ENCODE measurements at regions not wholly inside any gene's neighbourhood (a gene's known extent, or its start where the extent isn't known, plus 50 kb on each side); places are given as distances from the start of the nearest gene placed in this dataset.

DNA sequence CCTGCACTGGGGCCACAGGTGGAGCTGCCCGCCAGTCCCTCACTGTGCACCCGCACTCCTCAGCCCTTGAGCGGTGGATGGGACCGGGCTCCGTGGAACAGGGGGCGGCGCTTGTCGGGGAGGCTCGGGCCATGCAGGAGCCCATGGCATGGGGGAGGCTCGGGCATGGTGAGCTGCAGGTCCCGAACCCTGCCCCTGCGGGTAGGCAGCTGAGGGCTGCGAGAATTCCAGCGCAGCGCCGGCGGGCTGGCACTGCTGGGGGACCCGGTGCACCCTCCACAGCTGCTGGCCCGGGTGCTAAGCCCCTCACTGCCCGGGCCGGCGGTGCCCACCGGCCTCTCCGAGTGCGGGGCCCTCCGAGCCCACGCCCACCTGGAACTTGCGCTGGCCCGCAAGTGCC, 877.5 kb upstream of the PCDH9 start:
- no peak for DNase-seq

- DNase-seq = no peak
These were observed 869.5 kb upstream of the PCDH9 start for GRCh38 chr13:68099631-68100030.

- no peak for DNase-seq
These were observed 850.9 kb upstream of the PCDH9 start for GRCh38 chr13:68081061-68081460.

DNA sequence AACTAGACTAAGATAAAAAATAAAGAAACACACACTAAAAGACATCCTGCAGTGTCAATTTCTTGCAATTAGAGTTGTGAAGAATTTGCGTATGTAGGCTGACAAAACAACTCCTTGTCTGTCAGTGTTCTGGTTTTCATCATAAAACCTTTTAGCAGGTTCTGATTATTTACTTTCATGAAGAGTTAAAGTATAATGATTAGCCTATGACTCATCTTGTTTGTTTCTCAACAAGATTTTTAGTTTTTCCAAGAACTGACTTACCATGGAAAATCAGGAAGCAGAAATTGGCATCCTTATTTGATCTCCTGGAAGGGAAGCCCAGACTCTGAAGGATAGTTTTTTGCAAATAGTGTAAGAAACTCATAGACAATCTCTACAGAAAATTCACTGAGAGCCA, 848.7 kb upstream of the PCDH9 start:
- DNase-seq = no peak

GRCh38 chr13:68078469-68078868, 848.3 kb upstream of the PCDH9 start:
- no peak for DNase-seq

GRCh38 chr13:68076046-68076445, 845.9 kb upstream of the PCDH9 start:
- no peak for DNase-seq

DNA sequence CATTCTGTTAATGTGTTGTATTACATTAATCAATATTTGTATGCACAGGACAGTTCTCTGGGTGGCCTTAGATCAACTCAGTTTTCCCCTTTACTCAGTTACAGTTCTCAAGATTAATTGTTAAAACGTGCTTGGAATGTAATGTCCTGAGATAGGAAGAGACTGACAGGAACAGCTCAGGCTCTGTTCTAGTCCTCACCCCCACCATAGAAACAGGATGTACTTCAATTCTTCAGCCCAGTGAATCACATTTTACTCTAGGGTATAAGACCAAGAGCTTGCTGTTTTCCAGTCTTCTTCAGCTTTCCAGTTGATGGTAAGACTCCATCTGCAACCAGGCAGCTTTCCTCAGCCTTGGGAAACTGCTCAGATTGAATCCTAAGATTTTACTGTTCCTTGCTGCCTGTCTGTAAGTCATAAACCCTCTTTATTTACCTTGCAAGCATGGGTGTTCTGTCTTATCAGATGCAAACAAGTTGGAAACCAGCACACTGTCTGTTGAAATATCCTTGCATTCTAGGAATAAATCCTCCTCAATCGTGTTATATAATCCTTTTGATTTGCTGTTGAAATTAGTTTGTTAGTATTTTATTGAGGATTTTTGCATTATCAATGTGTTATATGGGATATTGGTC, 836.9 kb upstream of the PCDH9 start:
- DNase-seq = no peak

DNA sequence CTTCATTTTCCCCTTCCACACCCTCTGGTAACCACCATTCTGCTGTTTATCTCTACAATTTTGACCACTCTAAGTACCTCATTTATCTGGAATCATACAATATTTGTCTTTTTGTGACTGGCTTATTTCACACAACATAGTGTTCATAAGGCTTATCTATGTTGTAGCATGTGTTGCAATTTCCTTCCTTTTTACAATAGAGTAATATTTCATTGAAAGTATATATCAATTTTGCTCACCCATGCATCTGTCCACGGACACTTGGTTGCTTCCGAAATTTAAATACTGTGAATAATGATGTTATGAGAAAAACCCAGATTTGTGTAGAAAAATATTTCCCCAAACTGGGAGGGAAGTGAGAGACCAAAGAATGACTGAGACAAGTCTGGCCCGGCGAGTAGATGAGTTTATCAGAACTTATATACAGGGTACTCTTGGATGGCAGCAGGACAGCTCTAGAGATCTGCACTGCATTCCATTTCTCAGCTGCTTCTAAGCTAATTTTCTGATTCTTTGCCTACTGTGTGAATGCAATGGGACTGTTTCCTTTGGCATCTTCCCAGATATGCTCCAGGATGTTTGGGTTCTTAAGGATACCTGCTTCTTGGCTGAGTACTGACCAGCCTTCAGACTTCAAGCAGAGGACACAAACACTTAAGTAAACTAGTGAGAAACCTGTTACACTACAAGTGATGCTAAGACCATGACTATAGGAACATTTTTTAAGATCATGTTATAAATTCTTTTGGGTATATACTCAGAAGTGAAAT, 834.0 kb upstream of the PCDH9 start:
- no peak for DNase-seq

GRCh38 chr13:68063181-68063580, 833.0 kb upstream of the PCDH9 start:
- no peak for DNase-seq

DNA sequence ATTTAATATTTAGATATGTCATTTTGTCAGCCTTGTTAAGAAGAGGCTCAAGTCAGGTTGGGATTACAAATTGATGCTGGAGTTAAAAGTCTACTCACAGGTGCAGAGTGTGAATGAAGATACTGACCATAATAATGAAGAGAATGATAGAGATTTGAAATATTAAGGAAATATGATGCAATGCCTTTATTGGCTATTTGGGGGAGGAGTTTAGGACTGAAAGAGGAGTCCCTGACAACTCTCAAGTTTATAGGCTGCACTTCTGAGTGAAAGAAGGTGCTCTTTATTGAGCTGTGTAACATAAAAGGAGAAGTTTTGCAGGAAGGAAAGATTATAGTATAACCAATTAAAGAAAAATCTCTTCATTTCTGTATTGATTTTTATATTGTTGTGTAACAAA, 827.7 kb upstream of the PCDH9 start:
- DNase-seq = no peak

- no peak for DNase-seq
These were observed 826.9 kb upstream of the PCDH9 start for GRCh38 chr13:68056816-68057710.

- no peak for DNase-seq
These were observed 821.8 kb upstream of the PCDH9 start for GRCh38 chr13:68051910-68052309.

DNA sequence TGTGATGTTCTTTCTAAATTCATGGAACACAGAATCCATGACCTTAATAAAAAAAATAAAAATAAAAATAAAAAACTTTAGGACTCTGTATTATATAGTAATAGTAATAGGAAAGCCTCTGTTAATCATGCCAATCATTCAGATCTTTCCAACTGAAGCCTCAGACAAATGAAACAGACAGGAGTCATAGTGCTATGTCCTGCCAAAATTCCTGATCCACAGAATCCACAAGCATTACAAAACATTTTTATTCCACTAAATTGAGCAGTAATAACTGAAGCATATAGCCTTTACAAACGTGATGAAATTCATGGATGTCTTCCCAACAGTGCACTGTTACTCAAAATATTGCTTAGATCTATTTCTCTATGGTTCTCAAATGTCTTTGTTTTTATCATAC, 820.6 kb upstream of the PCDH9 start:
- no peak for DNase-seq

GRCh38 chr13:68048802-68049359, 818.7 kb upstream of the PCDH9 start:
- no peak for DNase-seq

- no peak for DNase-seq
These were observed 817.8 kb upstream of the PCDH9 start for GRCh38 chr13:68047889-68048288.

GRCh38 chr13:68046903-68047302, 816.8 kb upstream of the PCDH9 start:
- no peak for DNase-seq

GRCh38 chr13:68030152-68030809, 800.1 kb upstream of the PCDH9 start:
- no peak for DNase-seq

GRCh38 chr13:68028701-68029100, 798.6 kb upstream of the PCDH9 start:
- no peak for DNase-seq

- no peak for DNase-seq
These were observed 797.2 kb upstream of the PCDH9 start for GRCh38 chr13:68027306-68027705.

DNA sequence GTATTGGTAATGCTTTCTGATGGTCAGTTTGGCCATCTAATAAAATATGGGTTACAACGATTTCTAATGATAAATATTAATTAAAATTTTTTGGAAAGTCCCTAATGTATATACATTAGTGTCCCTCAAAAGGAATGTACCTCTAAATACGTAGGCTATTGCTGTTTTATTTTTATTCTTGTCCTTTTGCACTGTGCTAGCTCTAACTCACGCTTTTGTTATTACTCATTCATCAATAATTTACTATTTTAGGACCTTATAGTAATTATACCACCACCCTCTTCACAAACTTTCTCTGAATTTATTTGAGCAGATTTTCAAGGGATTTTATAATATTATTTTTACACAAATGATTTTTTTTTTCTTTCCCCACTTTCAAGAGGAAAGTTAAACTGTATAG, 795.9 kb upstream of the PCDH9 start:
- DNase-seq = no peak

GRCh38 chr13:68025604-68026003, 795.5 kb upstream of the PCDH9 start:
- no peak for DNase-seq

GRCh38 chr13:68023838-68024581, 793.9 kb upstream of the PCDH9 start:
- DNase-seq = no peak
